Breast epithelium (tissue), 3 donors: ENCODE measurements at regions not wholly inside any gene's neighbourhood (a gene's known extent, or its start where the extent isn't known, plus 50 kb on each side); places are given as distances from the start of the nearest gene placed in this dataset.

ENCODE experiments used
- CTCF ChIP-seq, 3 donors: fragments of 450-650 bp; IDR thresholded peaks; one replicate each; pipeline ENCODE4 v1.5.1; 2016 to 2017; ENCODE audit warnings: antibody characterized with exemption in 3 of 3, mild to moderate bottlenecking in 3 of 3, moderate library complexity in 3 of 3
- POLR2A ChIP-seq: fragments of 450-650 bp; IDR thresholded peaks from one replicate; pipeline ENCODE4 v1.6.1; 2016; ENCODE audit warnings: antibody characterized with exemption, mild to moderate bottlenecking, moderate library complexity
- POLR2AphosphoS5 ChIP-seq, 3 donors: sonication (generic); formaldehyde crosslinking; IDR thresholded peaks; one replicate each; pipeline ENCODE4 v1.6.1; 2017; ENCODE audit warnings: antibody characterized with exemption in 3 of 3

DNA sequence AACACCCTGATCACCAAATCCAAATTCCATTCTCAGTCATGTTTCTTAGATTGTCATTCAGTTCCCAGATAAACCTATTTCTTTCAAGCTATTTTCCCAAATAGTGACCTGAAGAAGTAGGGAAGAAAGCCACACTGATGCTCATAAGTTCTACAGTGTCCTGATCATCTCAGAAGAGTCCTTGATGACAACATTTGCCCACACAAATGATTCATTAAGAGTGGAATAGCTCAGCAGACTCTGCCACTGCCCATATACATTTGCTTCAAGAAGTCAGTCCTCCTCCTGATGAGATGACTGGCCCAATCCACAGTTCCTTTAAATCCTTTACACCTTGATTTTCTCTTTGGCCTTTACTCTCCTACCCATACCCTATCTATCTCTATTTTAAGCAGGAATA lies 283.7 kb upstream of the NR4A3 start:
- TF ChIP-seq CTCF (IDR thresholded peaks at IDR 0.05) (no peak), POLR2A (no peak), POLR2AphosphoS5 (IDR thresholded peaks at IDR 0.05) (no peak)
